ENCODE measurements at regions not wholly inside any gene's neighbourhood (a gene's known extent, or its start where the extent isn't known, plus 50 kb on each side); places are given as distances from the start of the nearest gene placed in this dataset.
A peak's percentile ranks its signal among the peaks of the same experiment; 100 is the strongest.

GRCh38 chr2:105644174-105644980 is 100.3 kb upstream of the NCK2 start:
- Histone ChIP-seq H3K27ac (ENCODE audit: low read depth in 1 of 2, low read length in 2 of 2) (no peak overlapping the region), H3K27me3 (ENCODE audit: control insufficient read depth in 4 of 4, insufficient read depth in 4 of 4, low read length in 3 of 4) (peaks cover 0 to 25% (median 5%) of the 10 kb centered on the region in 4 donors), H3K9me3 (ENCODE audit: control insufficient read depth in 4 of 4, low read length in 3 of 4) (peaks cover 0 to 6% (median under 1%) of the 10 kb centered on the region in 4 donors), H3K9ac (ENCODE audit: low read depth in 1 of 2, low read length in 2 of 2) (no peak overlapping the region), H3K4me1 (ENCODE audit: control insufficient read depth in 4 of 4, insufficient read depth in 4 of 4, low read length in 3 of 4) (peaks cover 2 to 20% (median 18%) of the 10 kb centered on the region in 4 donors), H3K4me3 (ENCODE audit: low read depth in 1 of 3, low read length in 3 of 3) (no peak overlapping the region), H3K36me3 (ENCODE audit: control insufficient read depth in 4 of 4, insufficient read depth in 3 of 4, low read depth in 1 of 4, low read length in 3 of 4) (no peaks in the 10 kb centered on the region)
- WGBS, result 25% methylated on average over 18 of the region's 18 CpGs
- peak; percentile 12 for DNase-seq (ENCODE audit: low spot score)
- TF ChIP-seq MAX (IDR thresholded peaks at IDR 0.05), result no peak
- no peak for TF ChIP-seq ZBTB33 (IDR thresholded peaks at IDR 0.05)
- TF ChIP-seq ATF3 (IDR thresholded peaks at IDR 0.05), result no peak
- TF ChIP-seq YY1 (IDR thresholded peaks at IDR 0.05), result peak; percentile 68
- no peak for TF ChIP-seq JUND (IDR thresholded peaks at IDR 0.05)
- no peak for TF ChIP-seq REST (IDR thresholded peaks at IDR 0.05)
- peak in 1 of 2 donors; percentile 33 for TF ChIP-seq RAD21 (IDR thresholded peaks at IDR 0.05)
- TF ChIP-seq FOXA1 (IDR thresholded peaks at IDR 0.05), result peak; percentile 78
- TF ChIP-seq CTCF (IDR thresholded peaks at IDR 0.05; ENCODE audit: low read depth, low read length, missing input control), result no peak
- TF ChIP-seq HNF4G (IDR thresholded peaks at IDR 0.05), result no peak
- TF ChIP-seq TAF1 (conservative IDR thresholded peaks at IDR 0.05), result no peak
- peak; percentile 29 to 63 for TF ChIP-seq HNF4A (conservative IDR thresholded peaks at IDR 0.05)
- peak in 1 of 2 donors; percentile 66 for TF ChIP-seq RXRA (IDR thresholded peaks at IDR 0.05)
- peak in 1 of 2 donors; percentile 34 for TF ChIP-seq EGR1 (IDR thresholded peaks at IDR 0.05; ENCODE audit: low read depth in 2 of 2)
- no peak for TF ChIP-seq GABPA (IDR thresholded peaks at IDR 0.05 in 1 of 2, conservative IDR thresholded peaks at IDR 0.05 in 1 of 2)
- no peak for TF ChIP-seq SP1 (IDR thresholded peaks at IDR 0.05)
- TF ChIP-seq NR2F2 (IDR thresholded peaks at IDR 0.05), result no peak
- peak; percentile 94 for TF ChIP-seq FOXA2 (IDR thresholded peaks at IDR 0.05)

Measured in liver (tissue), 8 donors.